HFF-Myc (cell line): ENCODE measurements at regions not wholly inside any gene's neighbourhood (a gene's known extent, or its start where the extent isn't known, plus 50 kb on each side); places are given as distances from the start of the nearest gene placed in this dataset.

Source experiments
- DNase-seq: peaks from one replicate; pipeline ENCODE4 v3.0.0-alpha.2; 2011; ENCODE audit warnings: low read depth; ENCODE audit errors: extremely low read depth
- H3K4me3 ChIP-seq: replicated peaks from 2 replicates; pipeline ENCODE4 v1.5.1; 2011; ENCODE audit warnings: low read depth, mild to moderate bottlenecking, control low read depth, low read length
- TF ChIP-seq, protein P1 (sequence below): IDR thresholded peaks from 2 replicates; pipeline ENCODE4 v1.5.1; 2012; ENCODE audit warnings: mild to moderate bottlenecking, low read depth, low read length, control low read depth; ENCODE audit errors: missing control alignments

DNA sequence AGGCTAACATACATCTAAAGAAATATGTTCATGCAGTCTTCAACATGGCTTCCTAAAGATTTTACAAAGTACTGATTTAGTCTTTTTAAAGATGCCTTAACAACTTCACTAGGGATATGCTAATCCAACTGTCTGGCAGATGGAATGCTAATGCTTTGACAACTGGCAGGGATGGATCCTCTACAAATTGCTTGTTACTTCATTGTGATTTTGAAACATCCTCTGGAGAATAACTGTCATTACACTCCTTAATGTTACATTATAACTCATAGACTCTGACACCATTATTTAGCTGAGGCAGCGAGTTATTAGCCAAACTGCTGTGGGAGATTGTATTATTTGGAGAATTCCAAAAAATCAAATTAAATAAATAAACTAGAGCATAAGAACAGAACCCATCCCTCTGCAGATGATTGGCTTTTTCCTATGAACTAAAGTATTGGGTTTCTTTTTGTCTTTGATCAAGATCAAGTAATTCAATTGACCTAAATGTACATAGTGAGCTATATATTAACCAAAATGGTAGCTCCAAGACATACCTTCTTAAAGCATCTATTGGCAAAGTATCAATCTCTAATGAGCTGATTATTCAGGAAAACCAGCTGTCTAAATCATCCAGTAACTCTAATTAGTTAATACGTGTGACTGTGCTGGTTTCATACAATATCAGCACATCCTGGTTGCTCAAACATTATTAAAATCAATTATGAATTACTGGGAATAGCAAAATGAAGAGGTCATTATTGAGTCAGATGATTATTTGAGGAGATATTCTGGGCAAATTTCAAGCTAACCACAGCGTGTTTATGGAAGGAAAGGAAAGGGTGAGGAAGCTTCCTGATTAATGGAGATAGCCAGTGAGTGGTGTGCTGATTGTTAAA lies 321.3 kb upstream of the TFPI start:
- no peak overlapping the region for H3K4me3 ChIP-seq
- TF ChIP-seq, protein P1, sequence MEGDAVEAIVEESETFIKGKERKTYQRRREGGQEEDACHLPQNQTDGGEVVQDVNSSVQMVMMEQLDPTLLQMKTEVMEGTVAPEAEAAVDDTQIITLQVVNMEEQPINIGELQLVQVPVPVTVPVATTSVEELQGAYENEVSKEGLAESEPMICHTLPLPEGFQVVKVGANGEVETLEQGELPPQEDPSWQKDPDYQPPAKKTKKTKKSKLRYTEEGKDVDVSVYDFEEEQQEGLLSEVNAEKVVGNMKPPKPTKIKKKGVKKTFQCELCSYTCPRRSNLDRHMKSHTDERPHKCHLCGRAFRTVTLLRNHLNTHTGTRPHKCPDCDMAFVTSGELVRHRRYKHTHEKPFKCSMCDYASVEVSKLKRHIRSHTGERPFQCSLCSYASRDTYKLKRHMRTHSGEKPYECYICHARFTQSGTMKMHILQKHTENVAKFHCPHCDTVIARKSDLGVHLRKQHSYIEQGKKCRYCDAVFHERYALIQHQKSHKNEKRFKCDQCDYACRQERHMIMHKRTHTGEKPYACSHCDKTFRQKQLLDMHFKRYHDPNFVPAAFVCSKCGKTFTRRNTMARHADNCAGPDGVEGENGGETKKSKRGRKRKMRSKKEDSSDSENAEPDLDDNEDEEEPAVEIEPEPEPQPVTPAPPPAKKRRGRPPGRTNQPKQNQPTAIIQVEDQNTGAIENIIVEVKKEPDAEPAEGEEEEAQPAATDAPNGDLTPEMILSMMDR = no peak
- DNase-seq = no peak

DNA sequence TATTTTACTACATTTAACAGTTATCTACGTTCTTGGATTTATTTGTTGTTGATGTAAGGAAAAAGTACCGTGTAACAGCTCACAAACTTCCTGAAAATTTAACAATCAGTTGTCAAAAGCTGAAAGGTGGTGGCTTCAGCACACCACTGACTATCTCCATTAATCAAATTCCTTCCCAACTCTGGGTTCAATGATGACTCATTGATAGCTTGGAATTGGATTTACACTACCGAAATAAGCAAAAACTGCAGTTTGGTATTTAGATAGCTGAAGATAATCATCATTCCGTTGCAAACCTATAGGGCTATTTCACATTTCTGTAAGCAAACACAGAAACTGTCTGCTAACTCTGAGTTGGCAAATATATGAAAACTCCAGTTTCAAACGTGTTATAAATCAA lies 322.3 kb upstream of the TFPI start:
- H3K4me3 ChIP-seq = no peak overlapping the region
- TF ChIP-seq, protein P1 = no peak
- DNase-seq = no peak

DNA sequence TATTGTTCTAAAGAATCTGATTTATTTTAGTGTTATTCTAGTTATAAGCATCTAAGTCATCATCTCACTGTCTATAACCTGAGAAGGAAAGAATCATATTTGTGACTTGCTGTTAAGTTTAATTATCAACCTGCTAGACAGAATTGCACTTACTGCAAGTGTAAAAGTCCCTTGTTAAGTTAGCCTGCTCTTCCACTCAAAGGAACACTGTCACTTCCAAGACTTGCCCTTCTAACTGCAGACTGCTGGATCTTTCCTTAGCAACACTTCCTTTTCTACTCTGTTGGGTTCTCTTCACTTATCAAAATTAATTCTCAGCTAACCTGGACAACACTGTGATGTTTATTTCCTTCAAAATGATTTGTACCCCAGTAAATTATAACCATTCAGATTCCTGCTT lies 323.2 kb upstream of the TFPI start:
- DNase-seq = no peak
- TF ChIP-seq, protein P1 = no peak
- H3K4me3 ChIP-seq = no peak overlapping the region

DNA sequence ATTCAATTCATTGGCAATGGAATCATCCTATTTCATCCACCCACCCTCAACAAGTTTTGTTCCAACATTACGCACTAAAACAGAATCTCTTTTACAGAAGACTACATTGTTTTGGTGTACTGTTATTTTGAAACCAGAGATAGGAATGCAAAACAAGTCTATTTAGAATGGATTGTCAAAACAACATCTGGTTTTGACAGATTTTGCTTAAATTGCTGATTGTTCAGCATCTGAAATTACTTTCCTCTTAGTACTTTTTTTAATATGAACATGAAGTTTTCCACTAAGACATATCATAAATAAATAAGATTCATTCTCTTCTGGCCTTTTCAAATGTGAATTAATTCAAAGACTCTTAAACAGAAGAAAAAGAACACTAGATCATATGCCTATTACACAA lies 323.9 kb upstream of the TFPI start:
- no peak for DNase-seq
- TF ChIP-seq, protein P1 = no peak
- H3K4me3 ChIP-seq = no peak overlapping the region

DNA sequence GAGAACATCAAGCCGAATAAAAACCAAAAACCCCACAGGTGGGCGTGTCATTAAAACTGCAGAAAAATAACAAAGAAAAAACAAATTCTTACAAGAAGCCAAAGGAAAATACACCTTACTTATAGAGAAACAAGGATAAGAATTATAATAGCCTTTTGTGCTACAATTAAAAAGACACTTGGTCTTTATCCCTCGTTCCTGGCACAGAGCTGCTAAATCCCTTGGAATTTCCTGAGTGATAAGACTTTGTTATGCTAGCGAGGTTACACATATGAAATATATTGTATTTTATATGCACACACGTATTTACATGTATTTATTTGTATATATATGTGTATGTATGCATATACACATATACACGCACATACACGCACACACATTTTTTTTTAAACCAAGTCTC lies 325.3 kb upstream of the TFPI start:
- H3K4me3 ChIP-seq = no peak overlapping the region
- TF ChIP-seq, protein P1 = no peak
- DNase-seq = no peak

DNA sequence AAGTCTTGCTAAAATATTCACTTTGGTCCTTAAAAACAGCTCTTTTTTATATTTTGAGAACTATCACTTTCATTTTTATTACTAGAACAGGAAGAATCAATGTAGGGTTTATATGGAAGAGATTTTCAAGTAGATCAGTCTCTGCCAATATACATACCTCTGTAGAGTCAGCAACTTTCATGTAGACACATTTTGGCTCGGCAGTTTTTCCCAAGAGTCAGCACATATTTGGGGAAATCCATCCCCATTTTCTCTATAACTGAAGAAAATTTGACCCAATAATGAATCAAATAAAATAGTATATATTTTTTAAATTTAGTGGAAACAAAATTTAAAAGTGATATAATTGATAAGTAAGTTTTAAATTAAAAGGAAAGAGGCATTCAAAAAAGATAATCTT lies 329.8 kb upstream of the TFPI start:
- no peak for DNase-seq
- TF ChIP-seq, protein P1 = no peak
- H3K4me3 ChIP-seq = no peak overlapping the region
